HG03159 (cell line): ENCODE measurements at regions not wholly inside any gene's neighbourhood (a gene's known extent, or its start where the extent isn't known, plus 50 kb on each side); places are given as distances from the start of the nearest gene placed in this dataset.

Experiments
- ATAC-seq: cut with Tn5 transposase; IDR thresholded peaks from one replicate; pipeline ENCODE4 v1.9.1; 2021; ENCODE audit warnings: mild to moderate bottlenecking, moderate library complexity; ENCODE audit not compliant: unreplicated experiment

DNA sequence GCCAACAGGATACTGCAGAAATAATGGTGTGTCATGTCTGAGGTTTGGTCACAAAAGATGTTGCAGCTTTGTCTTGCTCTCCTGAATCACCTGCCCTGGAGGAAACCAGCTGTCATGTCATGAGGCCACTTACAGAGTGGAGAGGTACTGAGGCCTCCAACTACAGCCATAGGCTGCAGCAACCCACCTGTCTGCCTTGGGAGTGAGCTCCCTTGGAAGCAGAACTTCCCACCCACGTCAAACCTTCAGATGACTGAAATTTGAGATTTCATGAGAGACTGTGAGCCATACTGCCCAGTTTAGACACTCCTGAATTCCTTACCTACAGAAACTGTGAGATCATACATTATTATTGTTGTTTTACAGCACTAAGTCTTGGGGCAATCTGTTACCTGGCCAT is 475.9 kb downstream of the HS3ST3B1 start:
- ATAC-seq = no peak

DNA sequence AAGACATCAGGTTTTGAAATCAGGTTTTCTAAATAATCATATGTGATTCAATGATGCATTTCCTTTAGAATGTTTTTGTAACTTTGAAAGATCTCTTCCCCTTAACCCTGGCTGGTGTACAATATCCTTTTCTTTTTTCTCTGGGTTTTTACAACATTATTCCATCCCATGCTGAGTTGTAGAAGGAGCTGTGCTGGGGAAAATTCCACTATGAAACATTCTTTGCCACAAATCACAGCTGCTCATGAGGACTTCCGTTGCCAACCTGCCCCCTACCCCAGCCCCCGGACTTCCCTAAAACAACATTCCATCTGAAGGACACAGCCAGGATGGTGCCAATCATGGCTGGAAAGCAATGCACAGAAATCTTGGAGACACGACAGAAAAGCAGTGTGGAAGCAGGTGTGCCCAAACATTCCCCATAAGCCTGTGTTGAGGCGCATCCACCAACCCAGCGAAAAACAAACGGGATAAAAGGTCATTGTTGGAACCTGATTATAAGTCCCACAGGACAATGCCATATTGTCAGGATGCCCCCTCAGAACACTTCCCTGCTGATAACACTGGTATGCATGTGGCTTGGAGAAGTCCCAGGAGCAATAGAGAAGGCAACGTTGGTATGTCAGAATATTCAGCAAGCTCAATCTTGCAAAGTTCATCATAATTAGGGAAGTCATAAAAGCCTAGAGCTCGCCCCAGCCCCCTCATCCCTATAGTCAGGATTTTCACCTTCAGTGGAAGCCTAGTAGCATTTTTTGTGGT is 475.0 kb downstream of the HS3ST3B1 start:
- ATAC-seq = no peak

DNA sequence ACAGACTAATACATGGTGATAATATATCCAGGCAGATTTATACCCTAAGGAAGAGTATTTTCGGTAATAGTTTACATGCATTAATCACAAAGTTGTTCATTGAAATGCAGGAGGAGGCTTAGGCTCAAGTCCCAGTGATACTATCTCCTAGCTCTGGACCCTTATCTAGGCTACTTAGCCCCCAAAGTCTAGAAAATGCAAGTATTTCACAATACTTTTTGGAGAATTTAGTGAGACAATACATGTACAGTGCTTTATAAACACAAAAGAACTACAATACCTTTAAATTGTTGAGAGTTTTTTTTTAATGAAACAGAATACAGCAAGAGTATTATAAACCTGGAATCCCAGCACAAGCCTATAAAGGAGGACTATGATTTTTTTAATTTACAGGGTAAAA is 473.9 kb downstream of the HS3ST3B1 start:
- ATAC-seq = no peak

DNA sequence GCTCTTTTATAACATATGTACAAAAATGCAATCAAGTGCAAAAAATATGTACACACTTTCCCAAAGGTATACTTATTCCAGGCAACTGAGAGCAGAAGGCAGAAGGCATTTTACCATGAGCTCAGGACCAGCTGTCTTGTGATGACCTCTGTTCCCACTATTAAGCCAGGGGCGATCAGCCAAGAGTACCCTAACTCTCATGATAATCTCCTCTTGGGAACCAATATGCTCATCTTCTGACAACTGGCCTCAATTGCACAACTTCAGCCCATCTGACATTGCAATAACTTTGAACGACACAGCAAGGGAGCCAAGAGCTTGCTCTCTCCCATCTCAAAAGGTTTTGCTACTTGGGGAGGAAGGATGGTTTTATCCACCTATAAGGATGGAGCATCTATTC is 471.9 kb downstream of the HS3ST3B1 start:
- ATAC-seq = no peak

DNA sequence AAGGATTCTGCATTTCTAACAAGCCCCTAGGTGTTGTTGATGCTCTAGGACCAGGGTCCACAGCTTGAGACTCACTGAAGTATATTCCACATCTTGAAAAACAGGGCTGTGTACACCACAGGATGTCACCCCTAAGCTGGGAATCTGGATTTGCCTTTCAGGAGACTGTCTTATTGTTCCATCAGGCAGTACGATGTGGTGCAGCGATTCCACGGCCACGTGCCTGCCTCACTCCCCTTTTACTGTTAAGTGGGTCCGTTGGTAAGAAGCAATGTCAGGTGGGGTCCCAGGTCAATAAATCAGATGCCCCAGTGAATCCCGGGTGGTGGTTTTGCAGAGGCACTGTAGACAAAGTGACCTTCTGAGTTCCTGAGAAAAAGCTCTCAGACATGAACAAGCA is 470.7 kb downstream of the HS3ST3B1 start:
- ATAC-seq = no peak

DNA sequence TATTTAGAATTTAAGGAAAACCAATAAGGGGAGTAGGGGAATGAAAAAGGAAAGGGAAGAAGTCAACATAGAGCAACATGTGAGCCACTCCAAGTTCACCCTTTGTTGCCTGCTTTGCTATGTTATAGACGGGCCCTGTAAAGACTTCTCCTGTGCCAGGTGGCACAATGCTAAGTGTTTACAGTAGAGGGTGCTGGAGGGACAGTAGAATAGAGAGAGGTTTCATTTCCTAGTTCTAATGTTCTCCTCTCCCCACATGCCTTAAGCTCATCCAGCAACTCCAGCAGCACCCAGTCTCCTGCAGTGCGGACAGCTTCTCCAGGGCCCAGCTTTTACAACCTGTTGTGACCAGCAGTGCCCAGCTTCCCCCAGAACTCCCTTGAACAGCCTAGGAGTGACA is 468.0 kb downstream of the HS3ST3B1 start:
- no peak for ATAC-seq

- no peak for ATAC-seq
Observed at GRCh38 chr17:14762736-14763479, 462.0 kb downstream of the HS3ST3B1 start.

- peak; percentile 70 for ATAC-seq
Observed at GRCh38 chr17:14760719-14761411, 460.0 kb downstream of the HS3ST3B1 start.

- peak; percentile 63 for ATAC-seq
Observed at GRCh38 chr17:14760212-14760611, 459.3 kb downstream of the HS3ST3B1 start.

DNA sequence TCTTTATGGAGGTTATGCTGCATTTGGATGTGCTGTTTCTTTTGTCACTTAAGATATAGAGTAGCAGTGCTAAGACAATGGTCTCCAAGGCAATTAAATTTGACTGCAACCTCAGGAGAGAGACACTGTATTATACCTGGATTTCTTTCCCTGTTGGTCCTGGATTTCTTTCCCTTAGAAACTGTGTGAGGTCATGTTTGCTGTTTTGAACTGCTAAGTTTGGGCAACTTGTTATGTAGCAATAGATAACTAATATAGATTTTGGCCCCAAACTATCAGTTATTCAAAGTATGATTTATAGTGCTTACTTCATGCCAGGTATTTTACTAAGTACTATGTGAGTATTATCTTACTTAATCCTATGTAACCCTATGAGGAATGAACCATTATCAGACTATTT is 458.4 kb downstream of the HS3ST3B1 start:
- ATAC-seq = no peak

DNA sequence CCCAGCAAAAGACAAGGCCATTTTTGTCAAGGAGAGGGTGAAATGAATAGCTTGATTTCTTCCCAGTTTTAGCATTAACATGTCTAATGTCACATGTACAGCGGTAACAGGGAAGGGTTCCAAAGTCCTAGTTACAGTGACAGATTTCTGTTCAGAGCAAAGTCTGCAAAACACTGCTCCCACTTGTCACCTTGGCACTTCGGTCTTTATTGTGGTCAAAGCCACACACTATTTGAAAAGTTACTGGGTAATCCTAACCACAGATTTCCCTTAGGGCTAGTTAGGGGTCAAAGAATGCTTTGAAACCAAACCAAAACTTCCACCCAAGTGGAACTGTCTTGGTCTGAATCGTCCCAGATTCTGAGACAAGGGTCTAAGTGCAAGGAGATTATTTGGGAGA is 455.6 kb downstream of the HS3ST3B1 start:
- ATAC-seq = no peak

DNA sequence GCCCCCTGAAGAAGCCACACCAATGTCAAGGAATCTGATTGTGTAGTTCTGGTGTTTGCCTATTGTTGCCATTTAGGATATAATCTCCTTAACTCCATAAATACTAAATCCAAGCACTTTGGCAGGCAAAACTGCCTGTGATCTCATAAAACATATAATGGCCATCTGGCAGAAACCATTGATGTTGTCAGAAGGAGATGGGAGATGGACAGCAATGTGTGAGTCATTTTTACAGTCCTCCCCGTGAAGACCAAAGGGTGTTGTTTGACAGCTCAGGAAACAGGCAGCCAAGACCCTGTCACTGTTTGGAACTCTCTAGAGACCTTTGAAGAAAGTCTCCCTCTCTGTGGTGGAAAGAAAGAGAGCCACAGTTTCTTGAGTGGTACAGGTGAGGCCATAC is 454.1 kb downstream of the HS3ST3B1 start:
- ATAC-seq = no peak

DNA sequence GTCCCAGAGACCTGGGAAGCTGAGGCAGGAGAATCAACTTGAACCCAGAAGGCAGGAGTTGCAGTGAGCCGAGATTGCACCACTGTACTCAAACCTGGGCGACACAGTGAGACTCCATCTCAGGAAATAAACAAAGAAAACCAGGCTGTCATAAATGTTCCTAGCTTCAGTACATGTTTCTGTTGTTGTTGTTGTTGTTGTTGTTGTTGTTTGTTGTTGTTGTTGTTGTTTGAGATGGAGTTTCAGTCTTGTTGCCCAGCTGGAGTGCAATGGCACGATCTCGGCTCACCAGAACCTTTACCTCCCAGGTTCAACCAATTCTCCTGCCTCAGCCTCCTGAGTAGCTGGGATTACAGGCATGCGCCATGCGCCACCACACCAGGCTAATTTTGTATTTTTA is 452.5 kb downstream of the HS3ST3B1 start:
- ATAC-seq = no peak

- no peak for ATAC-seq
Observed at GRCh38 chr17:14752011-14752410, 451.1 kb downstream of the HS3ST3B1 start.

DNA sequence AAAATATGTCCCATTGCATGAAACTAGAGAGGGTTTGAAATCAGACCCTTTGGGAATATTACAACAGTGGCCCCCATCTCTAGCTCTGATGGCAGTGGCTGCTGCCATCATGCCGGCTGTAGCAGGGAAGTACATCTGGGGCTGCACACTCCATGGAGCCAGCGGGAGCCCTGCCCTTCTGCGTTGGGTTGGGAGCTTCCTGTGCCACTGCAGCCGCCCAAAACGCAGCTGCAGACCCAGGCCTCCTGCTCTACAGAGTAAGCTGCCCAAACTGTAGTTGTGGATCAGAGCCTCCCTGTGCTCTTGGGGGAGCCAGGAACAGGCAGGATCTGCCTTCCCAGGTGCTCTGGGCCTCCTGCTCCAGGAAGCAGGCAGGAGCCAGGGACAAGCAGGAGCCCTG is 450.0 kb downstream of the HS3ST3B1 start:
- no peak for ATAC-seq

- no peak for ATAC-seq
Observed at GRCh38 chr17:14749269-14749668, 448.4 kb downstream of the HS3ST3B1 start.

- ATAC-seq = peak; percentile 73
Observed at GRCh38 chr17:14748036-14748710, 447.3 kb downstream of the HS3ST3B1 start.

GRCh38 chr17:14747603-14747950 is 446.7 kb downstream of the HS3ST3B1 start:
- no peak for ATAC-seq

DNA sequence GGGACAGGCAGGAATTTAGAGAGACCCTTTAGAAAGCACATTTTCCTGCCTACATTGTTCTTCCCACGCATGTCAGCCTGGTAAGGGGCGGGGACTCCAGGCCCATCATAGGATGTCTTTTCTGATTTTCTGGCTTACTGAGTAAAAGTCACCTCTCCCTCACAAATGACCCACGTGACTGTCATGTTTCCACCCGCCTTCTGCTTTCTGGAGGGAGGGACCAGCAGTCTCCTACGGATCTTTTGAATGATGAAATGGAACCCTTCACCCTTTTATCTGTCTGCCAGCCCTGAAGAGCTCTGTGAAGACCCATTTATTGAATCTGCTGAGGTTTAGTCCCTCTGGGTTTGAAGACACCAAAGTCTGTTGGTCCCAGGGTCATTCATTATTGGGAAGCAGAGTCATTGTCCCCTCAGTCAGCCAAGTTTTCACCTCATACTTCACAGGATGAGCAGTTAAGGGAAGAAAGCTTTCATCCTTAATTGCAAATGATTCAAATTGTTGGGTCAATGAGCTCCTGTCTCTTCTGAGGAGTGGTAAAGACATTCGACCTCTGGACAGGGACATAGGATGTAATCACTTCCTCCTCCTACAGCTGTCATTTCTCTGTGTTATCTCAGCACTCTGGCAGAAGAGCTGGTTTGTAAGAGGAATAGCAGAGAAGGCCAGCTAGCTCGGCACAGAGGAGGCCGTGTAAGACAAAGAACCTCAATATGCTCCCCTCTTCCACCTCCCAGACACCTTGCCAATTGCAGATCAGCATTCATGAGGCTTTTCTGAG is 446.1 kb downstream of the HS3ST3B1 start:
- no peak for ATAC-seq

DNA sequence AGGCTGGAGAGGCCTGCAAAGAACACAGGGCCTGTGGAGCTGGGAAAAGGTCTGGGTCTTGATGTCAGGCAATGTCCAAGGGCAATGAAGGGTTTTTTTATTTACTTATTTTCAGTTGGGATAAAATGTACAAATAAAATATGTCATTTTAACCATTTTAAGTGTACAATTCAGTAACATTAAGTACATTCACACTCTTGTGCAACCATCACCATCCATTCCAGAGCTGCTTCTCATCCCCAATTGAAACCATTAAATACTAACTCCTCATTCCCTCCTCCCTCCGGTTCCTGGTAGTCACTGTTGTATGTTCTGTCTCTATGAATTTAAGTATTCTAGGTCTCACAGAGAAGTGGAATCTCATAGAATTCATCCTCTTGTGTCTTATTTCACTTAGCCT is 444.7 kb downstream of the HS3ST3B1 start:
- ATAC-seq = no peak
